IMR-90 (cell line): ENCODE measurements at regions not wholly inside any gene's neighbourhood (a gene's known extent, or its start where the extent isn't known, plus 50 kb on each side); places are given as distances from the start of the nearest gene placed in this dataset.

ENCODE experiments used
- ATAC-seq: fragments of 200-7000 bp; cut with Tn5 transposase; 2 replicates; pipeline ENCODE4 v1.9.1; 2020; ENCODE audit warnings: low read depth, mild to moderate bottlenecking, moderate library complexity
- BruUV-seq: library from RNA; stranded (reverse); fragments of 400-500 nt; replicated peaks from 2 replicates; lab custom pipeline; 2021; lab: Mats Ljungman, UMichigan
- CTCF ChIA-PET: fragments of 300-600 bp; formaldehyde crosslinking; extraction: SDS; loops from one replicate; lab custom pipeline; 2021; ENCODE audit warnings: antibody characterized with exemption; lab: Yijun Ruan, JAX
- POLR2A ChIA-PET: fragments of 300-600 bp; sonication (Branson Sonifier 250); formaldehyde crosslinking; loops from one replicate; lab custom pipeline; 2022; ENCODE audit warnings: antibody characterized with exemption; ENCODE audit not compliant: unreplicated experiment; lab: Charles Lee
- DNase-seq: peaks from one replicate; pipeline ENCODE4 v3.0.0; 2013
- H2AFZ ChIP-seq: replicated peaks from 2 replicates; pipeline ENCODE3; 2013; ENCODE audit warnings: low read length, mild to moderate bottlenecking; ENCODE audit not compliant: poor library complexity
- H2AK5ac ChIP-seq: 2 replicates; pipeline ENCODE4 v1.6.1; 2013; ENCODE audit warnings: low read depth, low read length, inconsistent platforms
- H2AK9ac ChIP-seq: replicated peaks from 2 replicates; pipeline ENCODE3; 2013; ENCODE audit warnings: mild to moderate bottlenecking, low read depth, low read length, moderate library complexity; ENCODE audit not compliant: poor library complexity
- H2BK120ac ChIP-seq: 2 replicates; pipeline ENCODE4 v1.6.1; 2013; ENCODE audit warnings: low read depth, low read length, inconsistent platforms
- H2BK15ac ChIP-seq: 3 replicates; pipeline ENCODE4 v1.6.1; 2013; ENCODE audit warnings: low read depth, low read length, inconsistent platforms
- H2BK20ac ChIP-seq: 2 replicates; pipeline ENCODE4 v1.6.1; 2013; ENCODE audit warnings: low read depth, mild to moderate bottlenecking, inconsistent platforms, low read length, moderate library complexity
- H2BK5ac ChIP-seq: 2 replicates; pipeline ENCODE4 v1.6.1; 2013; ENCODE audit warnings: mild to moderate bottlenecking, low read depth, low read length, inconsistent platforms; ENCODE audit not compliant: poor library complexity, severe bottlenecking
- H3K14ac ChIP-seq: replicated peaks from 2 replicates; pipeline ENCODE4 v1.6.1; 2013; ENCODE audit warnings: low read depth, low read length, inconsistent platforms
- H3K18ac ChIP-seq: 2 replicates; pipeline ENCODE4 v1.6.1; 2013; ENCODE audit warnings: low read depth, low read length, control low read depth
- H3K23ac ChIP-seq: 2 replicates; pipeline ENCODE4 v1.6.1; 2013; ENCODE audit warnings: low read depth, low read length, inconsistent platforms
- H3K27ac ChIP-seq: 2 replicates; pipeline ENCODE4 v1.5.1; 2013; ENCODE audit warnings: mild to moderate bottlenecking, control low read depth, low read length; ENCODE audit not compliant: insufficient read depth
- H3K27me3 ChIP-seq: 2 replicates; pipeline ENCODE4 v1.6.1; 2013; ENCODE audit warnings: low read length; ENCODE audit not compliant: control insufficient read depth, insufficient read depth
- H3K36me3 ChIP-seq: 2 replicates; pipeline ENCODE4 v1.6.1; 2013; ENCODE audit warnings: low read length, mixed read lengths; ENCODE audit not compliant: control insufficient read depth, insufficient read depth
- H3K4ac ChIP-seq: 2 replicates; pipeline ENCODE4 v1.6.1; 2013; ENCODE audit warnings: low read depth, low read length, inconsistent platforms
- H3K4me1 ChIP-seq: 2 replicates; pipeline ENCODE4 v1.6.1; 2013; ENCODE audit warnings: low read length, mixed read lengths; ENCODE audit not compliant: control insufficient read depth, insufficient read depth
- H3K4me2 ChIP-seq: 2 replicates; pipeline ENCODE4 v1.6.1; 2013; ENCODE audit warnings: low read depth, mild to moderate bottlenecking, control low read depth, low read length, moderate library complexity
- H3K4me3 ChIP-seq: 2 replicates; pipeline ENCODE4 v1.5.1; 2013; ENCODE audit warnings: low read depth, mild to moderate bottlenecking, control low read depth, low read length, moderate library complexity; ENCODE audit not compliant: insufficient read depth
- H3K56ac ChIP-seq: 2 replicates; pipeline ENCODE4 v1.6.1; 2013; ENCODE audit warnings: low read length, inconsistent platforms; ENCODE audit not compliant: insufficient read depth; ENCODE audit errors: extremely low read depth
- H3K79me1 ChIP-seq, 2 experiments: 2 replicates each; pipeline ENCODE4 v1.6.1; 2013; ENCODE audit warnings: low read length in 2 of 2, inconsistent platforms in 1 of 2, low read depth in 1 of 2
- H3K9ac ChIP-seq: 2 replicates; pipeline ENCODE4 v1.6.1; 2013; ENCODE audit warnings: low read depth, low read length, control low read depth
- H3K9me1 ChIP-seq: 2 replicates; pipeline ENCODE4 v1.6.1; 2013; ENCODE audit warnings: low read length, inconsistent platforms; ENCODE audit not compliant: insufficient read depth
- H3K9me3 ChIP-seq: 2 replicates; pipeline ENCODE4 v1.6.1; 2013; ENCODE audit warnings: low read length; ENCODE audit not compliant: control insufficient read depth, insufficient read depth
- H4K20me1 ChIP-seq: 2 replicates; pipeline ENCODE4 v1.6.1; 2013; ENCODE audit warnings: low read length, inconsistent platforms; ENCODE audit not compliant: insufficient read depth
- H4K5ac ChIP-seq: 2 replicates; pipeline ENCODE4 v1.6.1; 2013; ENCODE audit warnings: mild to moderate bottlenecking, low read depth, low read length, control low read depth
- H4K8ac ChIP-seq, 2 experiments: 2 replicates each; pipeline ENCODE4 v1.6.1; 2013; ENCODE audit warnings: low read depth in 2 of 2, low read length in 2 of 2, control low read depth in 1 of 2, inconsistent platforms in 1 of 2
- H4K91ac ChIP-seq: 2 replicates; pipeline ENCODE4 v1.6.1; 2013; ENCODE audit warnings: low read depth, low read length, inconsistent platforms; ENCODE audit not compliant: insufficient read depth
- CHD1 ChIP-seq: IDR thresholded peaks from 2 replicates; pipeline ENCODE4 v1.6.1; 2012; ENCODE audit warnings: low read depth, low read length, improper control_type of control experiment
- POLR2A ChIP-seq: IDR thresholded peaks from 2 replicates; pipeline ENCODE4 v1.6.1; 2012; ENCODE audit warnings: mild to moderate bottlenecking, low read depth, low read length
- RCOR1 ChIP-seq: IDR thresholded peaks from 2 replicates; pipeline ENCODE4 v1.6.1; 2012; ENCODE audit warnings: mild to moderate bottlenecking, low read length, improper control_type of control experiment; ENCODE audit not compliant: insufficient replicate concordance
- dilution Hi-C: fragments of 300-500 bp; cut with HindIII; formaldehyde crosslinking; loops from one replicate; pipeline ENCODE4 v1.14.3; 2018; ENCODE audit warnings: low sequenced_read_pairs; ENCODE audit not compliant: unreplicated experiment
- in situ Hi-C: fragments of 300-500 bp; cut with MboI; formaldehyde crosslinking; loops from 3 replicates; pipeline ENCODE4 v1.14.3; 2019; ENCODE audit warnings: low sequenced_read_pairs, inconsistent platforms, mixed read lengths
- intact Hi-C: fragments of 100-400 bp; cut with micrococcal nuclease; formaldehyde crosslinking; loops from 2 replicates; pipeline ENCODE4 v1.10.0; 2022
- TF ChIP-seq, protein P1 (sequence below): fragments of 150-350 bp; IDR thresholded peaks from 2 replicates; pipeline ENCODE4 v1.6.1; 2016; ENCODE audit warnings: low read depth, mild to moderate bottlenecking, low read length, moderate library complexity, borderline replicate concordance
- TF ChIP-seq, protein P2 (sequence below): conservative IDR thresholded peaks from 2 replicates; pipeline ENCODE4 v1.5.1; 2012; ENCODE audit warnings: mild to moderate bottlenecking, low read depth, low read length, improper control_type of control experiment

DNA sequence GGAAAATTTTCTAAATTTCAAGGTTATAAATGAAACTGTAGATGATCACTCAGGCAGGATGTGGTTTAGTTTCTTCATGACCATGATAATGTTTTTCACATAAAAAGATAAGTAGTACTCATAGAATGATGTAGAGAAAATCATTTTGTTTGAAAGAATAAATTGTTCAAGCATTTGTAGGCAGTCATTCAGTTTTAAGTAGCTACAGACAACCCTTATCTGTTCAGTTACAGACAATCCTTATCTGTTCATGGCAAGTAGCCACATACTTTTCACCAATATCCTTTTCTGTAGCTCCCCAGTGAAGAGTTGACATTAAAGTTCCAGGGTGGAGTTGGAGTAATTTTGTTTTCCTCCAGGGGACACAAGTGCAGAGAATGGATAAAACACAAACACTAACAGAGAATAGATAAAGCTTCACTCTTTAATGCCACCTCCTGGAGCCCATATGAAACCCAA is 278.1 kb upstream of the TNC start:
- Histone ChIP-seq H3K4me1 (peaks cover 4% of the 10 kb centered on the region), H3K79me1 (no peaks in the 10 kb centered on the region), H4K91ac (no peak overlapping the region), H4K8ac (no peak overlapping the region), H3K4me3 (no peak overlapping the region), H2BK15ac (no peak overlapping the region), H4K5ac (no peak overlapping the region), H3K4me2 (no peak overlapping the region), H3K18ac (no peak overlapping the region), H3K27me3 (no peaks in the 10 kb centered on the region), H3K56ac (no peak overlapping the region), H2BK120ac (no peak overlapping the region), H3K23ac (no peak overlapping the region), H3K36me3 (no peaks in the 10 kb centered on the region), H3K9me1 (no peaks in the 10 kb centered on the region), H2AK9ac (no peak overlapping the region), H2AK5ac (no peak overlapping the region), H2BK20ac (no peak overlapping the region), H2BK5ac (no peak overlapping the region), H3K9ac (no peak overlapping the region), H3K14ac (no peak overlapping the region), H2AFZ (no peak overlapping the region), H3K9me3 (no peaks in the 10 kb centered on the region), H4K20me1 (no peaks in the 10 kb centered on the region), H3K27ac (no peak overlapping the region), H3K4ac (no peak overlapping the region)
- POLR2A ChIA-PET = no interaction called here
- BruUV-seq = no TSS peak
- CTCF ChIA-PET = interaction anchor here (1.1 kb wide), 1 partner anchor 19 kb away, joined by 3 read pairs; no protein-coding TSS in a partner anchor
- in situ Hi-C loops = no loop called here
- 0 out of 2 replicates have a peak, but pooled peaks have one; percentile 11 for ATAC-seq
- no peak for TF ChIP-seq POLR2A
- TF ChIP-seq, protein P1, sequence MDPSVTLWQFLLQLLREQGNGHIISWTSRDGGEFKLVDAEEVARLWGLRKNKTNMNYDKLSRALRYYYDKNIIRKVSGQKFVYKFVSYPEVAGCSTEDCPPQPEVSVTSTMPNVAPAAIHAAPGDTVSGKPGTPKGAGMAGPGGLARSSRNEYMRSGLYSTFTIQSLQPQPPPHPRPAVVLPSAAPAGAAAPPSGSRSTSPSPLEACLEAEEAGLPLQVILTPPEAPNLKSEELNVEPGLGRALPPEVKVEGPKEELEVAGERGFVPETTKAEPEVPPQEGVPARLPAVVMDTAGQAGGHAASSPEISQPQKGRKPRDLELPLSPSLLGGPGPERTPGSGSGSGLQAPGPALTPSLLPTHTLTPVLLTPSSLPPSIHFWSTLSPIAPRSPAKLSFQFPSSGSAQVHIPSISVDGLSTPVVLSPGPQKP = no peak
- no peak for TF ChIP-seq RCOR1
- TF ChIP-seq, protein P2, sequence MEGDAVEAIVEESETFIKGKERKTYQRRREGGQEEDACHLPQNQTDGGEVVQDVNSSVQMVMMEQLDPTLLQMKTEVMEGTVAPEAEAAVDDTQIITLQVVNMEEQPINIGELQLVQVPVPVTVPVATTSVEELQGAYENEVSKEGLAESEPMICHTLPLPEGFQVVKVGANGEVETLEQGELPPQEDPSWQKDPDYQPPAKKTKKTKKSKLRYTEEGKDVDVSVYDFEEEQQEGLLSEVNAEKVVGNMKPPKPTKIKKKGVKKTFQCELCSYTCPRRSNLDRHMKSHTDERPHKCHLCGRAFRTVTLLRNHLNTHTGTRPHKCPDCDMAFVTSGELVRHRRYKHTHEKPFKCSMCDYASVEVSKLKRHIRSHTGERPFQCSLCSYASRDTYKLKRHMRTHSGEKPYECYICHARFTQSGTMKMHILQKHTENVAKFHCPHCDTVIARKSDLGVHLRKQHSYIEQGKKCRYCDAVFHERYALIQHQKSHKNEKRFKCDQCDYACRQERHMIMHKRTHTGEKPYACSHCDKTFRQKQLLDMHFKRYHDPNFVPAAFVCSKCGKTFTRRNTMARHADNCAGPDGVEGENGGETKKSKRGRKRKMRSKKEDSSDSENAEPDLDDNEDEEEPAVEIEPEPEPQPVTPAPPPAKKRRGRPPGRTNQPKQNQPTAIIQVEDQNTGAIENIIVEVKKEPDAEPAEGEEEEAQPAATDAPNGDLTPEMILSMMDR = 0 out of 2 replicates have a peak, but pooled peaks have one; percentile 3
- TF ChIP-seq CHD1 = no peak
- intact Hi-C loops = no loop called here
- dilution Hi-C loops = no loop called here
- DNase-seq = peak; percentile 25
